HepG2 (cell line): ENCODE measurements at regions not wholly inside any gene's neighbourhood (a gene's known extent, or its start where the extent isn't known, plus 50 kb on each side); places are given as distances from the start of the nearest gene placed in this dataset.

ENCODE experiments used
- ATF7 ChIP-seq, 2 experiments: fragments of 450-650 bp in 1 of 2; sonication (generic) in 1 of 2; formaldehyde crosslinking in 1 of 2; IDR thresholded peaks; 2 replicates each; pipeline versions ENCODE4 v1.4.0 to v1.6.1; 2016 to 2020; ENCODE audit warnings: antibody characterized with exemption in 1 of 2, mild to moderate bottlenecking in 1 of 2, missing genetic modification reagents in 1 of 2
- CREBL2 ChIP-seq: sonication (generic); formaldehyde crosslinking; IDR thresholded peaks from 2 replicates; pipeline ENCODE4 v1.8.1; 2023; ENCODE audit warnings: missing genetic modification reagents, mild to moderate bottlenecking, borderline replicate concordance
- EZH2 ChIP-seq: conservative IDR thresholded peaks from 2 replicates; pipeline ENCODE4 v1.6.1; 2012; ENCODE audit warnings: mild to moderate bottlenecking, low read depth, low read length, moderate library complexity
- HNF4A ChIP-seq: sonication (generic); formaldehyde crosslinking; IDR thresholded peaks from 2 replicates; pipeline ENCODE4 v1.4.0; 2020; ENCODE audit warnings: missing genetic modification reagents
- NFIB ChIP-seq: sonication (generic); formaldehyde crosslinking; IDR thresholded peaks from 2 replicates; pipeline ENCODE4 v1.9.0; 2021; ENCODE audit warnings: missing genetic modification reagents, mild to moderate bottlenecking, borderline replicate concordance

GRCh38 chr16:86353948-86354347 is 156.4 kb upstream of the FOXF1 start:
- TF ChIP-seq CREBL2 (CRISPR knock-in tag) (no peak), HNF4A (CRISPR knock-in tag) (no peak), ATF7 (IDR thresholded peaks at IDR 0.05) (no peak), ATF7 (CRISPR knock-in tag; IDR thresholded peaks at IDR 0.05) (no peak), EZH2 (no peak), NFIB (no peak)
